Keratinocyte (primary cell): ENCODE measurements at regions not wholly inside any gene's neighbourhood (a gene's known extent, or its start where the extent isn't known, plus 50 kb on each side); places are given as distances from the start of the nearest gene placed in this dataset.

Source experiments
- DNase-seq: peaks from one replicate; pipeline ENCODE4 v3.0.0-alpha.2; 2011; ENCODE audit warnings: low read depth, missing footprints, low spot score
- FAIRE-seq: peaks from 2 replicates; lab custom pipeline; 2011; peaks lifted over from hg19 to GRCh38; lab: Jason Lieb, UNC
- H2AFZ ChIP-seq: 2 replicates; pipeline ENCODE4 v1.6.0; 2012; ENCODE audit warnings: low read length, control low read depth, inconsistent platforms; ENCODE audit not compliant: control insufficient read depth
- H3K27ac ChIP-seq: 2 replicates; pipeline ENCODE4 v1.5.1; 2011; ENCODE audit warnings: low read length; ENCODE audit not compliant: control insufficient read depth, insufficient read depth
- H3K27me3 ChIP-seq: 3 replicates; pipeline ENCODE4 v1.6.0; 2011; ENCODE audit warnings: low read length; ENCODE audit not compliant: control insufficient read depth, insufficient read depth; ENCODE audit errors: extremely low read depth
- H3K36me3 ChIP-seq, 2 experiments: 2 replicates in 1 of 2; 3 replicates in 1 of 2; pipeline ENCODE4 v1.5.1; 2011; ENCODE audit warnings: low read length in 2 of 2, mild to moderate bottlenecking in 1 of 2; ENCODE audit not compliant: control insufficient read depth in 2 of 2, insufficient read depth in 2 of 2; ENCODE audit errors: extremely low read depth in 1 of 2
- H3K4me1 ChIP-seq: 3 replicates; pipeline ENCODE4 v1.5.1; 2011; ENCODE audit warnings: low read length; ENCODE audit not compliant: control insufficient read depth, insufficient read depth; ENCODE audit errors: extremely low read depth
- H3K4me2 ChIP-seq: 3 replicates; pipeline ENCODE4 v1.6.0; 2011; ENCODE audit warnings: low read depth, low read length; ENCODE audit not compliant: control insufficient read depth, insufficient read depth; ENCODE audit errors: extremely low read depth
- H3K4me3 ChIP-seq, 3 experiments: fragments of 200-600 bp in 1 of 3; sonication (generic) in 1 of 3; 2 replicates in 2 of 3; 3 replicates in 1 of 3; pipeline ENCODE4 v1.5.1; 2011 to 2016; ENCODE audit warnings: low read length in 3 of 3, mild to moderate bottlenecking in 3 of 3, control low read depth in 2 of 3, inconsistent platforms in 1 of 3, low read depth in 1 of 3, mixed read lengths in 1 of 3, mixed run types in 1 of 3, moderate library complexity in 1 of 3; ENCODE audit not compliant: control insufficient read depth in 2 of 3, insufficient read depth in 2 of 3; ENCODE audit errors: extremely low read depth in 1 of 3
- H3K79me2 ChIP-seq: 2 replicates; pipeline ENCODE4 v1.6.0; 2012; ENCODE audit warnings: low read length; ENCODE audit not compliant: control insufficient read depth, insufficient read depth
- H3K9ac ChIP-seq: 3 replicates; pipeline ENCODE4 v1.6.0; 2011; ENCODE audit warnings: low read length; ENCODE audit not compliant: control insufficient read depth, insufficient read depth; ENCODE audit errors: extremely low read depth
- H3K9me1 ChIP-seq: 3 replicates; pipeline ENCODE4 v1.6.0; 2011; ENCODE audit warnings: low read length; ENCODE audit not compliant: control insufficient read depth, insufficient read depth; ENCODE audit errors: extremely low read depth
- H3K9me3 ChIP-seq: 2 replicates; pipeline ENCODE4 v1.5.1; 2012; ENCODE audit warnings: low read depth, low read length; ENCODE audit not compliant: control insufficient read depth
- H4K20me1 ChIP-seq: 3 replicates; pipeline ENCODE4 v1.6.0; 2011; ENCODE audit warnings: low read length; ENCODE audit not compliant: control insufficient read depth, insufficient read depth; ENCODE audit errors: extremely low read depth
- CTCF ChIP-seq, 3 experiments: IDR thresholded peaks in 1 of 3; conservative IDR thresholded peaks in 1 of 3; optimal IDR thresholded peaks in 1 of 3; 2 replicates in 2 of 3; 3 replicates in 1 of 3; pipeline versions ENCODE3 to v1.5.1; 2011; ENCODE audit warnings: low read length in 3 of 3, mild to moderate bottlenecking in 3 of 3, moderate library complexity in 2 of 3, control low read depth in 1 of 3, inconsistent platforms in 1 of 3; ENCODE audit not compliant: insufficient read depth in 2 of 3; ENCODE audit errors: extremely low read depth in 1 of 3
- EZH2 ChIP-seq: IDR thresholded peaks from one replicate; pipeline ENCODE4 v1.6.1; 2012; ENCODE audit warnings: inconsistent platforms, mild to moderate bottlenecking, low read length, moderate library complexity
- dilution Hi-C: fragments of 300-500 bp; cut with MboI; formaldehyde crosslinking; loops from one replicate; pipeline ENCODE4 v1.7.0; 2020; ENCODE audit warnings: low sequenced_read_pairs; ENCODE audit not compliant: extremely low pct_ligation_motif_present

- Histone ChIP-seq H3K27me3 (no peaks in the 10 kb centered on the region), H3K9ac (no peak overlapping the region), H3K79me2 (no peaks in the 10 kb centered on the region), H3K9me1 (no peaks in the 10 kb centered on the region), H3K4me3 (no peak overlapping the region), H3K4me2 (no peak overlapping the region), H3K36me3 (no peaks in the 10 kb centered on the region), H2AFZ (no peak overlapping the region), H4K20me1 (no peaks in the 10 kb centered on the region), H3K9me3 (peaks cover 20% of the 10 kb centered on the region), H3K4me1 (no peaks in the 10 kb centered on the region), H3K27ac (no peak overlapping the region)
- TF ChIP-seq CTCF (optimal IDR thresholded peaks at IDR 0.05 in 1 of 3, IDR thresholded peaks at IDR 0.05 in 1 of 3, conservative IDR thresholded peaks at IDR 0.05 in 1 of 3; ENCODE audit: extremely low read depth in 1 of 3, insufficient read depth in 2 of 3, low read length in 3 of 3) (no peak), EZH2 (no peak)
- dilution Hi-C loops: no loop called here
- FAIRE-seq: no peak
- DNase-seq: no peak
Measured at GRCh38 chr15:25184356-25185155, 229.8 kb downstream of the SNRPN start.

GRCh38 chr15:25185156-25185710, 230.4 kb downstream of the SNRPN start:
- TF ChIP-seq CTCF (optimal IDR thresholded peaks at IDR 0.05 in 1 of 3, IDR thresholded peaks at IDR 0.05 in 1 of 3, conservative IDR thresholded peaks at IDR 0.05 in 1 of 3; ENCODE audit: extremely low read depth in 1 of 3, insufficient read depth in 2 of 3, low read length in 3 of 3): no peak
- TF ChIP-seq EZH2: no peak
- H3K9me1 ChIP-seq: no peaks in the 10 kb centered on the region
- no peak overlapping the region for H3K27ac ChIP-seq
- H3K36me3 ChIP-seq: no peaks in the 10 kb centered on the region
- no peaks in the 10 kb centered on the region for H3K79me2 ChIP-seq
- no peaks in the 10 kb centered on the region for H3K27me3 ChIP-seq
- H3K4me2 ChIP-seq: no peak overlapping the region
- no peak overlapping the region for H3K9ac ChIP-seq
- DNase-seq: no peak
- H3K9me3 ChIP-seq: peaks cover 24% of the 10 kb centered on the region
- no peaks in the 10 kb centered on the region for H4K20me1 ChIP-seq
- no peaks in the 10 kb centered on the region for H3K4me1 ChIP-seq
- FAIRE-seq: no peak
- dilution Hi-C loops: no loop called here
- H2AFZ ChIP-seq: no peak overlapping the region
- H3K4me3 ChIP-seq: no peak overlapping the region
